ENCODE measurements at regions not wholly inside any gene's neighbourhood (a gene's known extent, or its start where the extent isn't known, plus 50 kb on each side); places are given as distances from the start of the nearest gene placed in this dataset.

DNA sequence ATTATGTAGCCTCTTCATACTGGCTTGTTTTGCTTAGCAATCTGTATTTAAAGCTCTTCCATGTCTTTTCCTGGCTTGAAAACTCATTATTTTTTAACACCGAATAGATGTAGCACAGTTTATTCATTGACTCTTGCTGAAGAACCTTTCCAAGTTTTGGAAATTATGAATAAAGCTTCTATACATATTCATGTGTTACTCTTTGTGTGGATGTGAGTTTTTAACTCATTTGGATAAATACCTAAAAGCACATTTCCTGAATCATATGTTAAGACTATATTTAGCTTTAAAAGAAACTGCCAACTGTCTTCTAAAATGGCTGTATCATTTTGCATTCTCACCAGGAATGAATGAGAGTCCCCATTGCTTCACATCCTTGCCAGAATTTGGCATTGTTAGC is 2061.7 kb upstream of the AGA start:
- DNase-seq = no peak

DNA sequence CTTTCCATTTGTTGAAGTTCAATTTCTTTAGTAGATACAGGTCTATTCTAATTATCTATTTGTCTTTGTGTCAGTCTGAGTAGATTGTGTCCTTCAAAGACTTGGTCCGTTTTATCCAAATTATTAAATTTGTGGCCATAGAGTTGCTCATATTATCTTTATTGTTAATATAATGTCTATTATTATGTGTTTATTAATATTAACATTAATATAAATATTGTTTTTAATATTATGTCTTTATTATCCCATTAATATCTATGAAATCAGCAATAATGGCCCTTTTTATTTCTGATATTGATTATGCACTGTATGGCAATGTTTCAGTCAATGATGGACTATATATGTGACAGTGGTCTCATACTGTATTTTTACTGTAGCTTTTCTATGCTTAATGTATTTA is 2067.3 kb upstream of the AGA start:
- DNase-seq = no peak

DNA sequence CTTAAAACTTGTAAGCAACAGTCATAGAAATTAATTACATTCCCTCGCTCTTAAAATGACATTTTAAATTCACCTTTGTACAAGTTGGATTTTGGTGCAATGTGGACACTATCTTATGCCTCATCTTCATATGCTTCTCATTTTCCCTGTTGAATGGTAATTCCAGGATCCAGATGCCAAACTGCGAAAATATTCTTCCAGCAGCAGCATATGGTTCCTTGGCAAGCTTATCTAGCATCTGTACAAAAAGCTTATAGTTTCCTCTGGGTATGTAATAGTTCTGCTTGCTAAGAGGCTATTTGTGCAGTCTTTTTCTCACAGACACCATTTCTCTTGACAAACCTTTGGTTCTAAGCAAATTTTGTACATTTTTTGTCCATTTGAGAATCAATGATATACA is 2079.7 kb upstream of the AGA start:
- DNase-seq = no peak

- no peak for DNase-seq
Observed at GRCh38 chr4:179530958-179531357, 2088.7 kb upstream of the AGA start.

DNA sequence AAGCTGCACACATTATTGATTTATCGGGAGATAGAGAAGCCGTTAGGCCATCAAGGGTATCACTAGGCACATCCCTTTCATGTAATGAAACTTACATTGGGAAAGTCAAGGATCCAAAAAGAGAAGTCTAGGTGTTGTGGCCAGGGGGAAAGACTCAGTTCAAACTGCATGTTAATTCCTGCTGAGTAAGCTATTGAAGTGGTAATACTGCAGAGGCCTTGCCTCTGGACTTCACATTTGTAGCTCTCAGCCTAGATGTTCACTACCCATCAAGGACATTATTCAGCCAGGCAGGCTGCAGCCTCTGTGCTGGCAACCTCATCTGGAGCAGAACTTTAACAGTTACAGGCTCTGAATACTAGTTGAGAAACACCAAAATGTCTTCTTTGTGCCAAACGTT is 2094.5 kb upstream of the AGA start:
- DNase-seq = no peak

GRCh38 chr4:179539641-179540040 is 2097.4 kb upstream of the AGA start:
- no peak for DNase-seq

- DNase-seq = no peak
Observed at GRCh38 chr4:179543771-179544170, 2101.5 kb upstream of the AGA start.

DNA sequence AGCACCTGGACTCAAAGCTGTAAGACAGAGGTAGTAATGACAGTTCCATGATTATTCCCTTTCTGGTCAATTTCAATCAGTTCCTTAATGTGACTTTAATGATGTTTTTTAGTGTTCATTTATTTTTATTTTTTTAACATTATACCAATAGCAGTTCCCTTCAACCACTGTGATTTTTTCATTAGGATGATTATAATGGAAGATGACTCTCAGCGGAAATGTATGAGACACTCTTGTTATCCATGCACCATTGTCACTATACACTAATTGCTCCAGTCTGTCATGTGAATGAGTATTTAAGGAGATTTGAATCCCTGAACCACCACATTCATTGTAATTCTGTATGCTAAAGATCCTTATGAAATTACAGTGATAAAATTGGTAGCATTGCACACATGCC is 2102.3 kb upstream of the AGA start:
- no peak for DNase-seq

DNA sequence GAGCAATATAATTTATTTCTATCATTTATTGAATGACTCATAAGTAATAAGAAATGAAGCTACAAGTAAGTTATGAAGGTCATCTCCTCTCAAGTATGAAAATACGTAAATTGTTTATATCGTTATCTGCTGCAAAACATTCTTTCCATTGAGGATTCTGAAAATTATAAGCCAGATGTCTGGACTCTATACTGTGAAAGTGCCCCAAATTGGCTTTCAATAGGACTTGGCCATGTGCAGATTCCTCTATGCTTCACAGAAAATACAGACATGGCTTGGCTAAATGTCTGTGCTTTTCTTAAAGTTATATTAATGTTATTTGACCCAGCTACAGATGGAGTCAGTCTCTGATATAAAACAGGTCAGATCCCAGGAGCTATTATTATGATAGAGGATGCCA is 2109.9 kb upstream of the AGA start:
- DNase-seq = no peak

DNA sequence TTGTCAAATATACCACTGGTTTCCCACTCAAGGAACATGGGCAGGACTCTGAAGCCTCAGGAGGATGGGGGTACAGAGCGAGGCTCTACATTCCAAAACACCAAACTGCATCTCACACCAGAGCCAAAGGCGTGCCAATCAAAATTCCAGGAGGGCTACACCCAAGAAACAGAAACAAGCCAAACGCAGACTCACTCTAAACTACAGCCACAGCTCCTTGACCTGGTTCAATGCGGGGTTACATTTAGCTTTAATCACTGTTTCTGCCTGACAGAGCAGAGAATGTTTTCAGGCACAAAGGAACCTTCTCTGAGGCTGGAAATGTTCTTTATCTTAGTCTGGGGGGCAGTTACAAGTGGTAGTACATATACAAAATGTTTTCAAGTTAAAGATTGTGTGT is 2121.5 kb upstream of the AGA start:
- DNase-seq = no peak

DNA sequence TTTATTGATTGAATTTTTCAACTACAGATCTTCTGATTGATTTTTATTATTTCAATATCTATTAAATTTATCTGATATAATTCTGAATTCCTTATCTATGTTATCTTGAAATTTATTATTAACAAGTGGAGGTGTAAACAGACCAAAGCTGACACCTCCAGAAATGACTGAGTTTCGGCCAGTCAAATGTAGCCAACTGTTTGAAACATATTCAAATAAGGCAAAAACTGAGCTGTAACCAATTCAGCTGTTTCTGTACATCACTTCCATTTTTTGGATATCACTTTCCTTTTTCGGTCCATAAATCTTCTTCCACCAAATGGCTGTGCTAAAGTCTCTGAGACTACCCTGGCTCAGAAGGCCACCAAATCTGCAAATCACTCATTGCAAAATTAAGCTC is 2127.3 kb upstream of the AGA start:
- DNase-seq = no peak

DNA sequence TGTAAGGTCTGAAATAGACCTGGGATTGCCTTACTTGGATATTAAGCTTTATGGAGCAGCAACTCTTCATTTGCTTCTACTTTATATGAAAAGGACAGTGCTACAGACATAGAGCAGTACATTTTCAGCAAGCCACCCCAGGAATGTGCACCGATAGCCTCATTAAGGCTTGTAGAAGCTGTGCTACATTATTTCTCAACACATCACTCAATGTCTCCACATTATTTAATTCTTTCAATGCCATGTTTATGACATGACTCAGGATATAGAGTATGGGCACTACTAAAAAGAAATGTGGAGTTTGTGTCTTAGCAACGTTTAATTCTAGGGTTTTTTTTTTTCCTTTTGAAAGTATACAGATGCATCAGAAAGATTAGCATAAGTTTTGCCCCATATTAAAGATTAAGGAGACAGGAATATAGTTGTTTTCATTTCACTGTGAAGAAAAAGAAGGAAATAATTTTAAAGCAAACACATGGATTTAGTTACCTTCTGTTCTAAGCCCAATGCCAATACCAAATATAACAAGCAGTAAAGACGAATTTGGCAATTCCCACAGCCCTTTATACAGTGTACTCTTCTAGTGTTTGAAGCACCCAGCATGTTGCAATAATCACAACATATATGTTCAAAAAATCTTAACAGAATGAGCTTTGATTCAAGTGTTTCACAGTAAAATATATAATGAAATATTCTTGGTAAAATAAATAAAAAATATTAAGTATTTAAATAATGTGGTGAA is 2140.1 kb upstream of the AGA start:
- DNase-seq = no peak

GRCh38 chr4:179583221-179583620 is 2141.0 kb upstream of the AGA start:
- no peak for DNase-seq

DNA sequence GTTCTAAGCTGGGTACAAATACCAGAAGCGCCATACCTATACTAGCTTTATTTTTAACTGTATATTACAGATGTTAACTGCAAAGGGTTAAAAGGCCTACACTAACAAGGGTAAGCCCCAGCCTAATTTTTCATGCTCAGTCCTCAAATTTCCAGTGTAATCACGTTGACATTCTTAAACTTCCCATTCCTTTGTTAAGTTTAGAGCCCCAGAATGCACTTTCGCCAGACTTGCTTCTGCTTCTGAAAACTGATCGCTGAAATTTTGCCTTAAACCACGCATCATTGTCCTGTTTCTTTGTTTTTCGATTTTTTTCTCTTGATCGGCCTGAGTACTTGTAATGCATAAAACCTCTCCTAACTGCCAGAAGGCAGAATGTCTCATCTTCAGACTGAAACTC is 2141.9 kb upstream of the AGA start:
- DNase-seq = no peak

GRCh38 chr4:179585761-179586160 is 2143.5 kb upstream of the AGA start:
- no peak for DNase-seq

DNA sequence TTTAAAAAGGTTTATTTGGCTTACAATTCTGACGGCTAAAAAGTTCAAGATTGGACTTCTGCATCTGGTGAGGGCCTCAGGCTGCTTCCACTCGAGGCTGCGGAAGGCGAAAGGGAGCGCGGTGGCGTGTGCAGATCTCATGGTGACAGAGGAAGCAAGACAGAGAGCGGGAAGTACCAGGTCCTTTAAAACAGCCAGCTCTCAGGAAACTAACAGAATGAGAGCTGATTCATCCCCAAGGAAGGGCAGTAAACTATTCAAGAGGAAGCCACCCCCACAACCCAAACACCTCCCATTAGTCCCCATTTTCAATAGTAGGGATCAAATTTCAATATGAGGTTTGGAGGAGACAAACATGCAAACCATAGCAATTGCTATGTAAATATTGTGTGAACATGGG is 2144.2 kb upstream of the AGA start:
- no peak for DNase-seq

DNA sequence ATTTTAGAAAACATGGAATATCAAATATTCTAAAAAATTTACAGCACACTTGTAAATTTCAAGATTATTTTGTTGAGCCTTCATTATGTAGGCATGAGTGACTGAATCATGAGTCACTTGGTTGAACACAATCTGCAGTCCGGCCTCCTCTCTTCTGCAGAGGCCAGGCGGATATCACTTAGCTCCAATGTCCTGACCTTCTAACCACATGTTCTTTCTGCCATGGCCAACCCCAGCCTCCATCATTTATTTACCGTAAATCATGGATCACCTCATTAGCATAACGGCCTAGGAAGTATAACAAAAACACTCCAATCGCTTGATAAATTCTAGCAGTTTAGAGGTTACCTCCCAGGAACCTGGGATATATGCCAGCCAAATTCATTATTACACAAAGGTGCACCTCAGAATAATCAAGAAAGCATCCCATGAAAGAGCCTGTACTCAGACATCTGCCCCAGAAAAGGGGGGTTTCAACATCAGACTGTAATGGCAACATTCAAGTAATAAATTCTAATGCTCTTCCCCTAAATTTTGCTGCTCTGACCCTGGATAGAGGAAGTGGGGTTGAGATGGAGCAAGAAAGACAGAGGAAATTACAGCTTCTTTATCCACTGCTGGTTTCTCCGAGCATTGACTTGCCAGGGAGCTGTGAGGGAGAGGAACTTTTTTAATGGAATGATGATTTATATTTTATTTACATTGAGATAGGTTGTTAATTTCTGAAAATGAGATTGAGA is 2153.6 kb upstream of the AGA start:
- DNase-seq = no peak

DNA sequence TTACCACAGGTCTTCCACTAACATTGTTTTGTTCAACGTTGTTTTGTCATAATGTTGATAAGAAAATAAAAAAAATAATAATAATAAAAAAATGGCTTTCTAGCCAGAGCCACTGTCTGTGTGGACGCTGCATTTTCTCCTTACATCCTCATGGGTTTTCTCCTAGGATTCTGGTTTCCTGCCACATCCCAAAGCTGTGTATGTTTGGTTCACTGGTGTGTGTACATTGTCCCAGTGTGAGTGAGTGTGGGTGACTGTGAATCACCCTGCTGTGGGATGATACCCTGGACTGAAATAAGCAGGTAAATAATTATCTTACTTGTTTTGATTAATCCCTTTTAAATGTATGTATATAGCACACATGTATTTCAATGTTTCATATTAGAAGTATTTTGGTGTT is 2154.4 kb upstream of the AGA start:
- DNase-seq = no peak

GRCh38 chr4:179597301-179597700 is 2155.1 kb upstream of the AGA start:
- no peak for DNase-seq

DNA sequence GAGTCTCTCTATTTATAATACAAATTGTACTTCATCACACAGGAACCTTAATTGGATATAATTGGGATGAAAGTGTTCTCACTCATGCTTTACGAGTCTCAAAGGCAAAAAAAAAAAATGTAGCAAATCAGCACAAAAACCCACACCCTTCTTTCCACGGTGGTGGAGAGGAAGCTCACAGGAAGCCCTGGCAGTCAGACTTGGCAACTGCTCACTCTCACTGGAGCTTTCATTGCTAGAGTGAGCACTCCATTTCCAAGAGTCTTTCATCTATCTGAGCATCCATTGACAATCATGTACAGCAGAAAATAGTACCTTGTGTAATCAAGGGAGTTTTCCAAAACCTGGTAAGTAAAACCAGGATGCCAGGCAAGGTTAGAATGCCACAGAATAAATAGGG is 2159.4 kb upstream of the AGA start:
- DNase-seq = no peak

DNA sequence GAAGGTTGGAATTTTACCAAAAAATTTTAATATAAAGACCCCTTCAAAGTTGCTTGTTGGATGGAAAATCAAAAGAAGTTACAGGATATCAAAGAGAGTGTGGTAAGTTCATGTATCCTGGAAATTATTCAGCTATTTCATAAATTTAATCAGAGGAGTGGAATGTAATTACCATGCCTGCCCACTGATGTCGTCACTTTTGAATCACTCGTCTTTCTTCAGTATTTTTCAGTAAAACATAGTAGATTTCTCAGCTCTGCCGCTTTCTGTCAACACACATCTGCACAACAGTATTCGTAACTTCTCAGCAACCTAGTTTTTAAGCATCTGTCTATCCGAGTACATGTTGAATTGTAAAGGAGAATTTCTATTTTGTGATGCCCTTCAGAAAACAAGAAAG is 2163.0 kb upstream of the AGA start:
- no peak for DNase-seq

DNA sequence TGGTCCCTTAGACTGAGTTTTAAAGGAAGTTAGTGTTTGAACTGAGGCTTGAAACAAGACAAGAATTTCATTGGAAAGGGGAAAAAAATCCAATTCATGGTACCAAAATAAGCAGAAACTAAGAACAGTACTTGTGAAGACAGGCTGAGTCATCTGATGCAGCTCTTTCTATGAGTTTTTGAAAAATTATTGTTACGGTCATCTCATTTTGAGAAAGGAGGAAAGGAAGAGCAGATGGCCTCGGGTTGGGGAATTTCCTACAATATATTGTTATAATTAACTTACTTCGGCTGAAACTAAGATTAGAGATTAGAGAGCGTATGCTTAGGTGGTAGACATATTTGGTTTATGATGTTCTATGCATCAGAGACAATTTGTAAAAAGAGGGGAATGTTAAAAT is 2164.8 kb upstream of the AGA start:
- no peak for DNase-seq

DNA sequence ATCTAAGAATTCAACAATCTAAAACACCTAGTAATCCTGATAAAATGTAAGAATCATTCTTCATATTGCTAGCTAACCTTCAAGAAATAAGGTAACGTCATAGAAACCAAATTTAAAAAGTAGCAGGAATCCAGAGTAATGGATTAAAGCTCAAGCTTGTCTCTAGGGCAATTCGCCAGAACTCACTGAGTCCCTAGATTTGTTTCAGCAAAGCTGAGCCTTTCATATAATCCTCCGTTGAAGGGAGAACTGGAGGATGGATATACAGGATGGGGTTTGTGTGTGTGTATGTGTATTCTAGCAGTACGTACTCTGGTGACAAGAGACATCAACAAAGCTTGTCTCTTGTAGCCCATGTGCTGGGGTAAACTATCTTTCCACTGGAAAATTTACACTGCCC is 2173.5 kb upstream of the AGA start:
- no peak for DNase-seq

DNA sequence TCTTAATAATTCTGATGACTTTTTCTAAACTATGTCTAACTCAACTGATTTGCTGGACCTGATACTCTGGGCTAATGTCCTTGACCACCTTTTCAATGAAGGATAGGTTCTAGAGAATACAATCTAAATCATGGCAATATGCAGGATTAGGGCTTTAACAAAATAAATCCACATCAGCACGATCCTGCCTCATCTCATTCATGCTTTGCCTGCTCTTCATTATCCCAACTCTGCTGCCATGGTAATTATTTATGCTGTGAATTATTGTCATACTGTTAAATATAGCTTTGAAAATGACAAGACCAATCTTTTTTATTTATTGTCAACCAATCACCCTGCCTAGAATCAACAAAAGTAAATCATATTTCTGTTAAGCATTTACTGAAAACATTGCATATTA is 2176.7 kb upstream of the AGA start:
- no peak for DNase-seq

- DNase-seq = no peak
Observed at GRCh38 chr4:179624768-179625181, 2182.5 kb upstream of the AGA start.
